Prostate gland (tissue), 2 donors: ENCODE measurements at regions not wholly inside any gene's neighbourhood (a gene's known extent, or its start where the extent isn't known, plus 50 kb on each side); places are given as distances from the start of the nearest gene placed in this dataset.

Experiments used
- CTCF ChIP-seq, 4 experiments: fragments of 200-600 bp in 2 of 4; fragments of 450-650 bp in 2 of 4; sonication (generic) in 2 of 4; IDR thresholded peaks; 1 replicate in 3 of 4; 2 replicates in 1 of 4; pipeline ENCODE4 v1.5.1; 2016 to 2019; ENCODE audit warnings: antibody characterized with exemption in 4 of 4, mild to moderate bottlenecking in 2 of 4, moderate library complexity in 2 of 4
- POLR2A ChIP-seq: fragments of 450-650 bp; IDR thresholded peaks from one replicate; pipeline ENCODE4 v1.6.1; 2016; ENCODE audit warnings: antibody characterized with exemption, mild to moderate bottlenecking

GRCh38 chr7:84924353-84924752 lies 262.5 kb downstream of the SEMA3D start:
- TF ChIP-seq CTCF (IDR thresholded peaks at IDR 0.05) (no peak), POLR2A (no peak)
